ENCODE measurements at regions not wholly inside any gene's neighbourhood (a gene's known extent, or its start where the extent isn't known, plus 50 kb on each side); places are given as distances from the start of the nearest gene placed in this dataset.
"Not testable (repeated sequence)": the region's sequence is repeated elsewhere in the genome, so short reads cannot be mapped to it uniquely, and the experiment has no call there.

DNA sequence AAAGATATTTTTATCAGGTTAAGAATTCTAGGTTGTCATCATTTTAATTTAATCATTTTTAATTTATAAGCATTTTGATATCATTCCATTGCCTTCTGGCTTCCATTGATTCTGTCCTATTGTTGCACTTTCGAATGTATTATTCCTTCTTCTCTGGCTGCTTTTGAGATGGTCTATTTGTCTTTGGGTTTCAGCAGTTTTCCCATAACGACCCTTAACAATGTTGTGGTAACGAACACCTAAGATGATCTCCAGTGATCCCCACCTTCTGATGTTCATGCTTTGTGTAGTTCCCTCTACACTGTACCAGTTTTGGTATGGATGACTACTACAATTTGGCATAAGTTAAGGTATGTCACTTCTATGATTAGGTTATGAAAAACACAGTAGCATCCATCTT is 59.9 kb downstream of the MINAR1 start:
- DNase-seq (ENCODE audit: low read depth), result no peak

DNA sequence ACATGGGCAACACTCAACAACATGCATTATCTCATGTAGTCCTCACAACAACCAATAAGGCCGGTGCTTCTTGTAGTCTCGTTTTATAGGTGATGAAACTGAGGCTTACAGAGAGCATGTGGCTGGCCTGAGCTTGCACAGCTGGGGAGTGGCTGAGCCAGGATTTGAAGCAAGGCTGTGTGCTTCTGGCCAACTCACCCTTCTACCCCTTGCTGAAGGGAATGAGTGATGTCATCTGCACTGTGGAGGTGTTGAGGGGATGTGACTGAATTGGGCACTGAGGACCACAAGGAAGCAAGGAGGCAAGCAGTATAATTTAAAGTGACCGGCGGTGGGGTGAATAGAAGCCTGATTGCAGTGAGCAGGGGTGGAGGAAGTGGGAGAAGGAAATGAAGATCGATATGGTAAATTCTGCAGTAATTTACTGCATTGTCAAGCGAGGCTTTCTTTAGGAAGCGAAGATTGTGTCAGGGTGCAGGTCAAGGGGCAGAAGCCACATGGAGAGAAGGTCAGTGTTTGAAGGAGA is 62.3 kb downstream of the MINAR1 start:
- DNase-seq (ENCODE audit: low read depth), result no peak

DNA sequence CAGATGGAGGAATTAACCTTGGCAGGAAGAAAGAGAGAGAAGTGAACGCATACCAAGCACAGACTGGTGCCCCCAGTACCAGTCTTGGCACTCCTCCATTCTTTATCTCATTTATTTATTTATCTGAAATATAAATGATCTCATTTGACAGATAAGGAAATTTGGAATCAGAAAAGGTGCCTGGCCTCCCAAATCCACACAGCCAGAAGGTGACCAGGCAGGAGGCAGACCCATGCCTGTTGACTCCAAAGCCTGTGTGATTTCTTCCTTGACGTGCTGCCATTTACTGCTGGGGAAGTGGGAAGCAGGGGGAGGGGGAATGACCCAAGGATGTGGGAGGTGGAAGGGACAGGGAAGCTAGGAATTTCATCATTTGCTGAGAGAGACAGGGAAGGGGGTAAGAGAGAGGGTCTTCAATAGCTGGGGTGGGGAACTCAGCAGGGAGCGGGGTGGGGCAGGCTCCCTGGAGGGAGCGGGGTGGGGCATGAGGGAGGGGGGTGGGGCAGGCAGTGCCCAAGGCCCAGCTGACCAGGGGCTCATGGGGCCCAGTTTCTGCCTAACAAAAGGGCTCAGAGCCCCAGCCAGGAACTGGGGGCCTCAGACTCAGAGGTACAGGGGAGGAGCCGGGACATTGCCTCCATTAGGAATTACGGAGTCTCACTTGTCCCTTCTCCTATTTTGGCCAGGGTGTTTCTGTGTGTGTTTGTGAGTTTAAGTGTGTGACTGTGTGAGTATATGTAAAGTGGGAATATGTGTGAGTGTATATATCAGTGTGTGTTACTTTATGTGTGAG is 63.0 kb downstream of the MINAR1 start:
- no peak for DNase-seq (ENCODE audit: low read depth)

DNA sequence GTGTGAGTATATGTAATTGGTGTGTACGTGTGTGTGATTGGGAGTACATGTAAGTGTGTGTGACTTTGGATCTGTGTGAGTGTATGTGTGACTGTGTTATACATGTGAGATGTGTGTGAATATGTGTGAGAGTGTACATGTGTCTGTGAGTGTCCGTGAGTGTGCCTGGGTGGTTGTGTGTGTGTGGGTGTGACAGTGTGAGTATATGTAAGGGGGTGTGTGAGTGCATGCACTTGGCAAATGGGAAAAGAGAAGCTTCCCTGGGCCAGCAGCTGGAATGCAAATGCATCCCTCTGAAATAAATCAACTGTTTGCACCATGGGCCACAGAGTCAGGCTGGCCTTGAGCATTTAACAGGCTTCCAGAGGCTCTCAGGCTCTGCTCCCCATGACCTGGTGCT is 63.6 kb downstream of the MINAR1 start:
- no peak for DNase-seq (ENCODE audit: low read depth)

- DNase-seq (ENCODE audit: low read depth), result no peak
Measured at GRCh38 chr15:79496838-79497237, 64.7 kb downstream of the MINAR1 start.

DNA sequence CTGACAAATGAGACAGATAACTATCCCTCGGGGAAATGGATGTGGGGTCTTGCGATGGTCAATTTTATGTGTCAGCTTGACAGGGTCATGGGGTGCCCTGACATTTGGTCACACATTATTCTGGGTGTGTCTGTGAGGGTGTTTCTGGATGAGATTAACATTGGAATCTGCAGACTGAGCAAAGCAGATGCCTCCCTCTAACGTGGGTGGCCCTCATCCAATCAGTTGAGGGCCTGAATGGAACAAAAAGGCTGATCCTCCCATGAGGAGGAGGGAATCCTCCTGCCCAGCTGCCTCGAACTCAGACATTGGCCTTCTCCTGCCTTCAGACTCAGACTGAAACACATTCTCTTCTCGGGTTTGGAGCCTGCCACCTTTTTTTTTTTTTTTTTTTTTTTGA is 69.0 kb downstream of the MINAR1 start:
- no peak for DNase-seq (ENCODE audit: low read depth)

- no peak for DNase-seq (ENCODE audit: low read depth)
Measured at GRCh38 chr15:79505956-79506355, 73.8 kb downstream of the MINAR1 start.

DNA sequence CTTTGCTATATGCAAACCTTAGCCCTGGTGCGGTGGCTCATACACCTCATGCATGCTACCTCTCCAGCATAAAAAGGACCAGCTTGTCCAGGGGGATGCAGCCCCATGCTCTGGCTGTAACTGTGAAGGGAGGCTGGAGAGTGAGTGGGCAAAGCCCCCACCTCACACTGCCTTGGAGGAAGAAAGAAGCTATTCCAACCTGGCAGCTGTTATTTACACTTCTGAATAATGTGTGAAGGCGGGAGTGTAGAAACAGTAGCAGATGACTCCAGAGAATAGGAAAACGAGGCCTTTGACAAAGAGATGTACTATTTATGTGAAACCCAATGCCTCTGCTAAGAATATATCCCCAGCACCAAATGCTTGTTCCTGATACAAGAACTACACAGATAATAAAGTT is 80.7 kb downstream of the MINAR1 start:
- not testable (repeated sequence) for DNase-seq (ENCODE audit: low read depth)

DNA sequence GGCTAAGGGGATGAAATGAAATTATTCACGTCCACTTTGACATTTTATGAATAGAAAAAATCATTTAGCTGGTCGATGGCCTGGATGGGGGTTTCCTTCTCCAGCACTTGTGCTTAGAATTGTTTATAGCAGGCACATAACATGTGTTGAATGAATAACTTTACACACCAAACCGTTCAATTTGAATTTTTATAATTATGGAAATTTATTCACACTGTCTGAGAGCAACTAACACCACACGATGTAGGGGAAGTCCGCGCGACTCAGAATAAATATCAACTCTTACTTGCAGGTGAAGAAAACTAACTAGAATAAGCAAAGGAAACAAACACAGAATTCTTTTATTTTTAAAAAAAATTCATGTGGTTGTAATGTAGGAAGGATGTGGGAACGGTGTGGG is 81.3 kb downstream of the MINAR1 start:
- no peak for DNase-seq (ENCODE audit: low read depth)

DNA sequence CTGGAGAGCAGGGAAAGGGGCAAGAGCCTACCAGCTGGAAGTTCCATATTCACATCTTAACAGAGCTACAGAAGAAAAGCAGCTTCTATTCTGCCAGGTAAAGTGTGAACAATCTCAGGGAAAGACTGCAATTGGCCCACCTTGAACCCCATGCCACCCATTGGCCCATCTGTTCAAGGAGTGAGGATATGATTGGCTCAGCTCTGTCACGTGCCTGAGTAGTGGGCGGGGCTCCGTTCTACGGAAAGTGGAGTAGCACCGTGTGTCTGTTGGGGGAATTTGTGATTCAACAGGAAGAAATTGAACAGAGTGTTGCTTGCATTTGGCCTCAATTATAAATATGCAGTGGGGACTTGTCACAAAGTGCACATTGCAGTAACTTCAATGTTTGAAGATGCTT is 81.8 kb downstream of the MINAR1 start:
- no peak for DNase-seq (ENCODE audit: low read depth)

- no peak for DNase-seq (ENCODE audit: low read depth)
Measured at GRCh38 chr15:79515300-79516027, 83.3 kb downstream of the MINAR1 start.

GRCh38 chr15:79516155-79516554 is 84.0 kb downstream of the MINAR1 start:
- DNase-seq (ENCODE audit: low read depth), result no peak

- no peak for DNase-seq (ENCODE audit: low read depth)
Measured at GRCh38 chr15:79516646-79517045, 84.5 kb downstream of the MINAR1 start.

- no peak for DNase-seq (ENCODE audit: low read depth)
Measured at GRCh38 chr15:79519628-79520027, 87.5 kb downstream of the MINAR1 start.

GRCh38 chr15:79520654-79521053 is 88.5 kb downstream of the MINAR1 start:
- DNase-seq (ENCODE audit: low read depth), result no peak

DNA sequence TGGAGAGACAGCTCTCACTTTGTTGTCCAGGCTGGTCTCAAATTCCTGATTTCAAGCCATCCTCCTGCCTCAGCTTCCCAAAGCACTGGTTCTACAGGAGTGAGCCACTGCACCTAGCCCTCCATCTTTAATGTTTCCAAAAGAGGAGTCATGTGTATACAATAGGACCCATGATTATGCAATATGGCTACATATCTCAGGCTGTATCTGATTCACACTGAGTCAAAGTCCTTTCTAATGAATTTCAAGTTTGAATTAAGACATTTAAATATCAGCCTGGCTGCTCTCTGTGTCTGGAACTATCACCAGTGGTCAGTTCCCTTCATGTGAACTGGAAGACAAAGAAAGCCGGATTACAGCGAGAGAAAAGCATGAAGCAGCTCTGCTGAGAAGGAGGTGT is 90.5 kb downstream of the MINAR1 start:
- no peak for DNase-seq (ENCODE audit: low read depth)

DNA sequence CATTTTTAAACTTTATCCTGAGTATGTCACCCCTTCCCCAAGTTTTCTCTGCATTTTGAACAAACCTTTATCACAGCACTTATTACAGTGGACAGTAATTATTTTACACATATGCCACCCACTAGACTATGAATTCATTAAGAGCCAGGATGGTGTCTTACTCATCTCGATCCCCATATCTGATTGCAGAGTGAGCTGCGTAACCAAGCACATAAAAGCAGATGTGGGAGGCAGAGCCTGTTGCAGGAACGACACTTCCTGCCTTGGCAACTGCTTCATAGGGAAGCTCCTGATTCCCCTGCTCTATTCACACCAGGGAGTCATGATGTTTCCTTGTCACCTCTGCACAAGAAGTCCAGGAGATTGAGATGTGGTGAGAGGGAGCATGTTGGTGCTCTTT is 91.1 kb downstream of the MINAR1 start:
- DNase-seq (ENCODE audit: low read depth), result no peak

DNA sequence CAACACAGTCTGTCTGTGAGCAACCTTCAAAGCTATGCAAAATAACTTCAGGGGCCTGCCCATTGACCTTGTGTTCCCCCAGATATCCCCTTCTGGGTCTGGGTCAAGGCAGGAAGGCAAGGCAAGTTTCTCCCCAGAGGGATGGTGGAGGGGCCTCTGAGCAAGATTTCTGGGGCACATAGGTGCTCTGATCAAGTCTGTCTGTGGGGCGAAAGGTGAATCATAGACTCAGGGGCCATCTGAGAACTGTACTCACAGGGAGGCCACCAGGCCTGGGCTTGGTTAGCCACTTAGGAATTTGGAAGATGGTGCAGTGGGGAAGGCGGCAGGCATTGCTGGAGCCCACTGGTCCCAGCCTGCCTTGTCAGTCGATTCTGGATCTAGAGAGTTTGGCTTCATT is 92.4 kb downstream of the MINAR1 start:
- no peak for DNase-seq (ENCODE audit: low read depth)

GRCh38 chr15:79526376-79526775 is 94.2 kb downstream of the MINAR1 start:
- no peak for DNase-seq (ENCODE audit: low read depth)

DNA sequence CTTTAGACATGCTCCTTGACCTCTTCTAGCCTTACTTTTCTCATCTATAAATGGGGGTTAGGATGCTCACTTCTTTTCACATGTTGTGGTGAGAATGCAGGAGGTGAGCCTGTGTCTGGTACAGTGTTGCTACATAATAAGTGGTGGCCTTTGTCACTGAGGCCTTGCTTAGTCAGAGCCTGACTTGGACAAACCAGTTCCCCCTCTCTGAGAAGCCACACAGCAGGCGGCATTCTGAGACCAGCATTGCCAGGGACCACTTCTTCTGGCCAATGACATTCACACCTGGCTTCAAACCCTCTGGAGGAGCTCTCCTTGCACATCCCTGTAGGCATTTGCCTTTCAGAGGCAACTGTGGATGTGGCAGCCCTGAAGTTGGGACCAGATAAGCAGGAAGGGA is 95.7 kb downstream of the MINAR1 start:
- no peak for DNase-seq (ENCODE audit: low read depth)

DNA sequence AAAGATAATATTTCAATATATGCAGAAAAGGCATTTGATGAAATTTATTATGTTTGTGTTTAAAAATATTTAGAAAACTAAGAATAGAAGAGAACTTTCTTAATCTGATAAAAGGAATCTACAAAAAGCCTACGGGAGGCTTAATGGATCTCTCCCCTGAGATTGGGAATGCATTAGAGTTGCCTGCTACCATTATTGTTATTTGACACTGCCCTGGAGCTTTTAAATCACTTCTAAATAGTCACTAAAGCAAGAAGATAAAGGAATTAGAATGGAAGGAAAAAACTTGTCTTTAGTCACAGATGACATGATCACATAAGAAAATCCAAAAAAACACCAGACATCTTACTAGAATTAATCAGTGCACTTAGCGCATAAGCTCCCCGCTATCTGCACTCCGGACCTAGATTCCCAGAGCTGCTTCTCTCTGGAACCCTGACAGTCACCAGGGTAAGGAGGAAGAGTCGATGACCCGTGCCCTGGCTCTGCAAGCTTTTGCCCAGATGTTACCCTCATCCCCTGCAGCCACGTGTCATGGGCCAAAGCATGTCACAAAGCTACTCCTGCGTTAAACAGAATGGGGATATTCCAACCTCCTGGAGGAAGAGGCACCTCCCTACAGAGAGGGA is 97.1 kb downstream of the MINAR1 start:
- no peak for DNase-seq (ENCODE audit: low read depth)

GRCh38 chr15:79535536-79535935 is 103.4 kb downstream of the MINAR1 start:
- no peak for DNase-seq (ENCODE audit: low read depth)

- no peak for DNase-seq (ENCODE audit: low read depth)
Measured at GRCh38 chr15:79538527-79538926, 106.4 kb downstream of the MINAR1 start.
